GM19351 (cell line): ENCODE measurements at regions not wholly inside any gene's neighbourhood (a gene's known extent, or its start where the extent isn't known, plus 50 kb on each side); places are given as distances from the start of the nearest gene placed in this dataset.

Experiments
- ATAC-seq: cut with Tn5 transposase; IDR thresholded peaks from one replicate; pipeline ENCODE4 v1.9.1; 2021; ENCODE audit warnings: mild to moderate bottlenecking, moderate library complexity; ENCODE audit not compliant: unreplicated experiment

DNA sequence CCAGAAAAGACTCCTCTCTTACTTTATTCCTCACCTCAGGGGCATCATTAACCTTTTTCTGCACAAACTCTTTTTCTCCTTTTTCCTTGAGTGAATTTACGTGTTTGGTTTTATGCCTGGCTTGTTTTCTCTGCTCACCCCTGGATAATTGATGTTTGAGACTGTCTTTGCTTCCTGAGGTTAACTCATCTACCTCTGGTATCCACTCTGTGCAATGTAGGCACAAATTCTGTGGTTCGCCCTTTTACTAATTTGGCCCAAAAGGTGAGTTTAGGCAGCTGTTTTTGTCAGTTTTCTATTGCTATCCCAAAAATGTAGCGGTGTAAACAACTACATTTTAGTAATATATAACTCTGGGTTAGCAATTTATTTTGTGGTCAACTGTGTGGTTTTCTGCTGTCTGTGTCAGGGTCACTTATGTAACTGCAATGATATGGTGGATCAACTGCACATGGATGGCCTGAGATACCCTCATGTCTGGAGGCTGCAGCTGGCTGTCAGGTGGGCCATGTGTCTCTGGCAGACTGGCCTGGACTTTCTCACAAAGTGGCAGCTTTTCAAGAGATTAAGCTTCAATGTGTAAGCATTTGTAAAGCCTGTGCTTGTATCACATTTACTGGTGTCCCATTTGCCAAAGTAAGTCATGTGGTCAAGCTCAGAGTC, 329.7 kb downstream of the FSIP2 start:
- no peak for ATAC-seq

- ATAC-seq: no peak
Measured at GRCh38 chr2:186069676-186070075, 331.1 kb downstream of the FSIP2 start.

- ATAC-seq: no peak
Measured at GRCh38 chr2:186085226-186085625, 346.6 kb downstream of the FSIP2 start.

- ATAC-seq: no peak
Measured at GRCh38 chr2:186093174-186093573, 354.6 kb downstream of the FSIP2 start.

- ATAC-seq: no peak
Measured at GRCh38 chr2:186098821-186099220, 360.2 kb downstream of the FSIP2 start.

GRCh38 chr2:186099826-186100225, 361.2 kb downstream of the FSIP2 start:
- ATAC-seq: no peak

DNA sequence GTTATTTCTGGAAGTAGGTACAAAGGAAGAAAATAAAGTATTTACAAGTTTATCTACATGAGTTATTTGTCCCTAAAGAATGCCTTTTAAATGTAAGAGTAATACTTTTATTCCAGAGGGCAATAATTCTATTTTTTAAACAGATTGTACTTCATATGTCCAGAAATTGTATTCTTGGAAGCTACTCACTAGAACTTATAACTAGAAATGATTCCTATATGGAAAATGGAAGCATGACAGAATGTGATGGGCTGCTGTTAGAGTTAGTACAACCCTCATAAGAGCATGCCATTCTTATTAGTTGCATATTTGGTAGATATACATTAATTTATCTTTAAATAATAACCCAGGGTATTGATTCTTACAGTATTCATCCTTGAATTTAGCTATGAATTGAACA, 362.0 kb downstream of the FSIP2 start:
- no peak for ATAC-seq

- ATAC-seq: no peak
Measured at GRCh38 chr2:186101616-186102015, 363.0 kb downstream of the FSIP2 start.

- no peak for ATAC-seq
Measured at GRCh38 chr2:186103276-186103675, 364.7 kb downstream of the FSIP2 start.

DNA sequence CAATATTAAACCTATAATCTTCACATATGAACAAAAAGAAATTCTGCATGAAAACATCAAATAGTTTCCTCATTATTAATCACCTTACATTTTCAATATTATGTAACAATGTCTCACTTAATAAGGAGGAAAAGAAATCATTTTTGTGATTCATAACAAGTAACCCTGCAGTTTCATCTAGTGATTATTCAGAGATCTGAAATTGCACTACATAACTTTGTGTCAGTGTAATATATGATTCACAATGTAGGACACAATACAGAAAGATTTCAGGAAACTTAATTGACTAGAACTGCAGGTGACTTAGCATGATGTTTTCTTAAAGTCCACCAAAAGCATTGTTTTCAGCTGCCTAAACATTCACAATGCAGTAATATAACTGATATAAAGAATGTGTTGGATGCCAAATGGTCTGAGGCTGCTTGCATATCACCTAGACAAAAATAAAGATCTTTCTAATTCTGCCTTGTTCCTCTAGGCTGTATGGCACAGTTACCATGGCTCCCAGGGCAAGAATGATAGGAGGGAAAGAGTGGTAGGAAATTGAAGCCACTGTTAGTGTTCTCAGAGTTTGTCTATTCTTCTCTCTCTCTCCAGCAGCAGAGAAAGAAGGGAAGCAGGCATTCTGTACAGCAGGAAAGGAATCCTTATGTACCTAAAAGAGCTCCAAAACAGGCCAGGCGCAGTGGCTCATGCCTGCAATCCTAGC, 366.6 kb downstream of the FSIP2 start:
- ATAC-seq: no peak

DNA sequence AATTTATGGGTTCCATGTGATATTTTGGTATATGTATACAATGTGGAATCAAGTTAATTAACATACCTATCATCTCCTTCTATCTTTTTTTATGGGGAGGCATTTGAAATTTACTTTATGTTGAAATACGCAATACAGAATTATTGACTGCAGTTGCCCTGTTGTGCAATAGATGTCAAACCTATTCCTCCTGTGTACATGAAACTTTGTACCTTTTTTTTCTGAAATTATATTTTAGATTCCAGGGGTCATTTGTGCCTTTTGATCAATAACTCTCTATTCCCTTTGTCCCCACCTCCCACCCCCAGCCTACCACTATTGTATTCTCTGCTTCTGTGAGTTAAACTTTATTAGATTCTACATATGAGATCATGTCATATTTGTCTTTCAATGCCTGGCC, 369.9 kb downstream of the FSIP2 start:
- ATAC-seq: no peak

GRCh38 chr2:186113284-186113683, 372.8 kb upstream of the ZC3H15 start:
- ATAC-seq: no peak

GRCh38 chr2:186125156-186125555, 360.9 kb upstream of the ZC3H15 start:
- ATAC-seq: no peak

DNA sequence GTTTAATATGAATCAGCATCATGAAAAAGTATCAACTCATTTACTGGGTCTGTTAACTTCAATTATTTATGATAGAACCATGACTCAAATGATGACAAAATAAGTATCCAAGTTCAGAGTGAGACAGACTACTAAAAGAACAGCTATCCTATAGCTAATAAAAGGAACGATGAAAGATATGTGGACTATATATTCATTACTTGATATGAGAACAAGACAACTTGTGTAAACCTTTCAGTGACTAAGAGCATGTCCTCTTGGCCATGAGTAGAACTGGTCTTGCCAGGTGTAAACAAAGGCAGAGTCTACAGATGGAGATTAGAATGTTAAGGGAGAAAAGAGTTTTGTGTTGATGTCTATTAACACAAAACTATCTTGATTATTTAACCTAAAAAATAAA, 360.4 kb upstream of the ZC3H15 start:
- no peak for ATAC-seq

- no peak for ATAC-seq
Measured at GRCh38 chr2:186126181-186126580, 359.9 kb upstream of the ZC3H15 start.

GRCh38 chr2:186129767-186130581, 356.1 kb upstream of the ZC3H15 start:
- no peak for ATAC-seq

DNA sequence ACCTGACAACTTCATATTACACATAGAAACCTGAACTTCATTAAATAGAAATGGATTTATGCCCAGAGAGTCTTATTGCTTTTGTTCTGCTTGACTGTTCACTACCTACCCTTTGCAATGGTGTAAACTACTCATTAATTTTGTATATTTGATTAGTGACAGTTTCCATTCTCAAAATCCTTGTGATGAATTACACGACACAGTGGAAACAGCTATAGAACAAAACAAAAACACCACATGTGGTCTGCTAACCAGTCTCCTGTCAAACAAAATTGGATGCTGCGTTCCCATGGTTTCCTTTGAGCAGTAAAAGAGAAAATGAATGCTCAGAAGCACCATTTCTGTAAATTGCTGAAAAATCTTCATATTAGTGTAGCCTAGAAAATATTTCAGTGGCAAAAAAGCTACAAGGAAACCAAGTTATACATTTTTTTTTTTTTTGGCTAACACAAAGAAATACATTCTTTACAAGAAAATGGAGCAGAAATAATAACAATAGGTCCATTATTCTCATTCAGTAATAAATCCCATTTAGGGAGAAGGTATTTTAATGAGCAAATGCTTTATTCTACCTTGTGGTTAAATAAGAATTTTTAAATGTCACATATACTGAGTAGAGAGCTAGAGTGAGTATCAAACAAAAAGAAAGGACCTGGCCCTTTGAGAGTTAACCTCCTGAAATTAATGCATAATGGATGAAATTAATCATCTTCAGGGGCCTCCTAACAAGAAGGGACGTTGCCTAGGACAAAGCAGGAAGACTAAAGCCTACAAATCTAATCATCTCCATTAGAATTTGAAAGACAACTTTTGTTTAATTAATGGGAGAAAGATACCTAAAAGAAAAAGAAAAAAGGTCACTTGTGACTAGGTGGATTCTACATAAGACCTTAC, 355.1 kb upstream of the ZC3H15 start:
- no peak for ATAC-seq

- no peak for ATAC-seq
Measured at GRCh38 chr2:186135686-186136085, 350.4 kb upstream of the ZC3H15 start.

DNA sequence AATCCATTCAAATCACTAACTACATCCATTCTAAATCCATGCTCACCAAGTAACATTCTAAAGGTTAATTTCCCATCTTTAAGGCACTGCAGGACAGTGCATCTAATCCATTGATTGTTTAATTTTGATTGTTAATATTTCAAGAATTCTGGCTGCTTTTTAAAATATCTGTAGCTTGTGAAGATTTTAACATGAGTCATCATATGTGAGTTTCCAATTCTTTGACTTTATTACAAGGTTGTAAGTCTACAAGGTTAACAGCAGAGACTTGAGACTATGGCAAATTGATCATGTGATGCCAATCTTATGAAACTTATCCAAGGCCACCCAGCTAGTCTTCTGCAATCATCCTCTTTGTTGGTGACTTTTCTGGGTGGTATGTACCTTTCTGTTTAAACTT, 349.2 kb upstream of the ZC3H15 start:
- ATAC-seq: no peak

- ATAC-seq: no peak
Measured at GRCh38 chr2:186138845-186139244, 347.2 kb upstream of the ZC3H15 start.

DNA sequence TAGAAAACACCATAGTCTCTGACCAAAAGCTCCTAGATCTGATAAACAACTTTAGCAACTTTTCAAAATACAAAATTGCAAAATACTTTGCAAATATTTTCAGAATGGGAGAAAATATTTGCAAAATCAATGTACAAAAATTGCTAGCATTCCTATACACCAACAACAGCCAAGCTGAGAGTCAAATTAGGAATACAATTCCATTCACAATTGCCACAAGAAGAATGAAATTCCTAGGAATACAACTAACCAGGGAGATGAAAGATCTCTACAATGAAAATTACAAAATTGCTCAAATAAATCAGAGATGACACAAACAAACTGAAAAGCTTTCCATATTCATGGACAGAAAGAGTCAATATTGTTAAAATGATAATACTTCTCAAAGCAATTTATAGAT, 327.0 kb upstream of the ZC3H15 start:
- no peak for ATAC-seq
